Lower lobe of right lung (tissue), 2 donors: ENCODE measurements at regions not wholly inside any gene's neighbourhood (a gene's known extent, or its start where the extent isn't known, plus 50 kb on each side); places are given as distances from the start of the nearest gene placed in this dataset.

ENCODE experiments used
- ATAC-seq, 2 donors: fragments of 200-7000 bp; cut with Tn5 transposase; one replicate each; pipeline ENCODE4 v1.9.1; 2020 to 2022; ENCODE audit warnings: mild to moderate bottlenecking in 2 of 2, moderate library complexity in 2 of 2
- DNase-seq: peaks from one replicate; pipeline ENCODE4 v3.0.0-alpha.2; 2020
- H3K27ac ChIP-seq: fragments of 200-600 bp; one replicate; pipeline ENCODE4 v1.8.0; 2022
- H3K27me3 ChIP-seq: fragments of 200-600 bp; one replicate; pipeline ENCODE4 v1.8.0; 2022; ENCODE audit warnings: low read depth
- H3K36me3 ChIP-seq: fragments of 200-600 bp; one replicate; pipeline ENCODE4 v1.8.0; 2022; ENCODE audit warnings: mild to moderate bottlenecking
- H3K4me1 ChIP-seq: fragments of 200-600 bp; one replicate; pipeline ENCODE4 v1.8.0; 2022
- H3K4me3 ChIP-seq: fragments of 200-600 bp; one replicate; pipeline ENCODE4 v1.8.0; 2022; ENCODE audit warnings: mild to moderate bottlenecking
- H3K9me3 ChIP-seq: fragments of 200-600 bp; one replicate; pipeline ENCODE4 v1.8.0; 2022
- CTCF ChIP-seq: fragments of 200-600 bp; IDR thresholded peaks from one replicate; pipeline ENCODE4 v1.8.0; 2022; ENCODE audit warnings: antibody characterized with exemption, mild to moderate bottlenecking
- intact Hi-C: fragments of 100-400 bp; cut with DNase I; formaldehyde crosslinking; loops from one replicate; pipeline ENCODE4 v1.11.0; 2022
- donor health status: DM: no; HTN: yes; CAD: no; lungs with severe emphysema.

DNA sequence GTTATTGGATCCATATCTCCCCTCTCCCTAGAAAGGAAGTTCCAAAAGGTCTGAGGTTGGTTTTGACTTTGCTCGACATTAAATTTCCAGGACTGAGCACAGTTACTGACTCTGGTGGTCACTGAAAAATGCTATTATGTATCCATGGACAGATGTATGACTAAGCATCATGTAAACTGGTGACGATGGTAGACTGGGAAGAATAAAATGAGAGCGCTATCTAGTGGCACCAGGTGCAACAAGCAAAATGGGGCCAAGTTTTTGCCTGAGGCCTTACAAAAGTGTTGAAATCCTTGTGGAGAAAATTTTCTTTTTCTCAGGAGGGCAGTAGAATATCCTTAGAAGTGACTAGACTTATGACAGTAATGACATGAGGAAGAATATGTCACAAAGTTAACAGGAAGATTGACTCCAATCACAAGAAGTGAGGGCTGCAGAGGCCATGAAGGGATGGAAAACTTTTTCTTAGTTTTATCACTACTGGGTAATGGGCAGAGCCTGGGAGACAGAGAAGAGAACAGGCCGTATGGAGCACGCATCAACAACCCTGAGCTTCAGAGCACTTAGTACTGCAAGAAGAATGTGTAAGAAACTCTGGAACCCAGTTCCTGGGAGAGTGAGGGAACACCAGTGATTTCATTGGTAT, 88.9 kb upstream of the ELOVL5 start:
- peak; percentile 56 for TF ChIP-seq CTCF
- no peak for DNase-seq
- intact Hi-C loops, result no loop called here
- Histone ChIP-seq H3K27ac (no peak overlapping the region), H3K27me3 (no peaks in the 10 kb centered on the region), H3K4me1 (peaks cover 15% of the 10 kb centered on the region), H3K9me3 (no peaks in the 10 kb centered on the region), H3K36me3 (no peaks in the 10 kb centered on the region), H3K4me3 (no peak overlapping the region)
- ATAC-seq, result peak; percentile 76 to 89

GRCh38 chr6:53436526-53437303, 88.0 kb upstream of the ELOVL5 start:
- Histone ChIP-seq H3K4me1 (peaks cover 15% of the 10 kb centered on the region), H3K27ac (no peak overlapping the region), H3K4me3 (no peak overlapping the region), H3K27me3 (no peaks in the 10 kb centered on the region), H3K9me3 (no peaks in the 10 kb centered on the region), H3K36me3 (no peaks in the 10 kb centered on the region)
- DNase-seq (no peak), ATAC-seq (no peak)
- no peak for TF ChIP-seq CTCF
- intact Hi-C loops, result no loop called here

GRCh38 chr6:53433951-53434285, 85.2 kb upstream of the ELOVL5 start:
- Histone ChIP-seq H3K27me3 (no peaks in the 10 kb centered on the region), H3K36me3 (no peaks in the 10 kb centered on the region), H3K9me3 (no peaks in the 10 kb centered on the region), H3K4me1 (peaks cover 4% of the 10 kb centered on the region), H3K4me3 (no peak overlapping the region), H3K27ac (no peak overlapping the region)
- intact Hi-C loops, result no loop called here
- no peak for TF ChIP-seq CTCF
- ATAC-seq (no peak), DNase-seq (no peak)

GRCh38 chr6:53433261-53433950, 84.7 kb upstream of the ELOVL5 start:
- Histone ChIP-seq H3K4me1 (peaks cover 4% of the 10 kb centered on the region), H3K36me3 (no peaks in the 10 kb centered on the region), H3K27ac (no peak overlapping the region), H3K9me3 (no peaks in the 10 kb centered on the region), H3K4me3 (no peak overlapping the region), H3K27me3 (no peaks in the 10 kb centered on the region)
- DNase-seq (no peak), ATAC-seq (no peak)
- no peak for TF ChIP-seq CTCF
- intact Hi-C loops, result no loop called here

- no peak for DNase-seq
- intact Hi-C loops, result no loop called here
- no peaks in the 10 kb centered on the region for H3K27me3 ChIP-seq
These were observed 83.8 kb upstream of the ELOVL5 start for GRCh38 chr6:53432318-53433161.

More at GRCh38 chr6:53432318-53433161, 83.8 kb upstream of the ELOVL5 start:
- no peaks in the 10 kb centered on the region for H3K36me3 ChIP-seq
- TF ChIP-seq CTCF, result no peak
- no peak overlapping the region for H3K27ac ChIP-seq
- peak; percentile 64 to 66 for ATAC-seq
- no peaks in the 10 kb centered on the region for H3K9me3 ChIP-seq
- H3K4me1 ChIP-seq, result peaks cover 4% of the 10 kb centered on the region
- H3K4me3 ChIP-seq, result no peak overlapping the region
